ENCODE measurements at regions not wholly inside any gene's neighbourhood (a gene's known extent, or its start where the extent isn't known, plus 50 kb on each side); places are given as distances from the start of the nearest gene placed in this dataset.

- Mint-ChIP-seq H3K4me3 (no peak overlapping the region), H3K36me3 (ENCODE audit: low read depth) (no peaks in the 10 kb centered on the region), H3K27me3 (ENCODE audit: insufficient read depth) (no peaks in the 10 kb centered on the region), H3K27ac (no peak overlapping the region), H3K4me1 (ENCODE audit: low read depth) (no peaks in the 10 kb centered on the region), H3K9me3 (peaks cover 30% of the 10 kb centered on the region)
- TF ChIP-seq CTCF (IDR thresholded peaks at IDR 0.05), result no peak
- no peak for DNase-seq
Observed at GRCh38 chr1:5742032-5742431, 250.2 kb downstream of the NPHP4 start.

GRCh38 chr1:5740865-5741860 is 251.1 kb downstream of the NPHP4 start:
- Mint-ChIP-seq H3K4me1 (ENCODE audit: low read depth) (no peaks in the 10 kb centered on the region), H3K27me3 (ENCODE audit: insufficient read depth) (no peaks in the 10 kb centered on the region), H3K27ac (no peak overlapping the region)

GRCh38 chr1:5740450-5740849 is 251.8 kb downstream of the NPHP4 start:
- Mint-ChIP-seq H3K36me3 (ENCODE audit: low read depth) (no peaks in the 10 kb centered on the region; the same call in none of the 2 replicates), H3K27ac (no peak overlapping the region), H3K9me3 (peaks cover 39% of the 10 kb centered on the region), H3K4me1 (ENCODE audit: low read depth) (no peaks in the 10 kb centered on the region), H3K27me3 (ENCODE audit: insufficient read depth) (no peaks in the 10 kb centered on the region), H3K4me3 (no peak overlapping the region)
- no peak for TF ChIP-seq CTCF (IDR thresholded peaks at IDR 0.05)
- no peak for DNase-seq

More at GRCh38 chr1:5740865-5741860, 251.1 kb downstream of the NPHP4 start:
- Mint-ChIP-seq H3K9me3 (peaks cover 34% of the 10 kb centered on the region), H3K36me3 (ENCODE audit: low read depth) (no peaks in the 10 kb centered on the region; the same call in none of the 2 replicates), H3K4me3 (no peak overlapping the region)
- no peak for TF ChIP-seq CTCF (IDR thresholded peaks at IDR 0.05)
- DNase-seq, result no peak

GRCh38 chr1:5739561-5740078 is 252.6 kb downstream of the NPHP4 start:
- no peaks in the 10 kb centered on the region for H3K4me1 Mint-ChIP-seq (ENCODE audit: low read depth)
- no peak for TF ChIP-seq CTCF (IDR thresholded peaks at IDR 0.05)
- no peak for DNase-seq
- no peak overlapping the region for H3K27ac Mint-ChIP-seq
- H3K4me3 Mint-ChIP-seq, result no peak overlapping the region
- no peaks in the 10 kb centered on the region for H3K27me3 Mint-ChIP-seq (ENCODE audit: insufficient read depth)
- peaks cover 34% of the 10 kb centered on the region for H3K9me3 Mint-ChIP-seq
- no peaks in the 10 kb centered on the region; the same call in none of the 2 replicates for H3K36me3 Mint-ChIP-seq (ENCODE audit: low read depth)

- no peaks in the 10 kb centered on the region for H3K4me1 Mint-ChIP-seq (ENCODE audit: low read depth)
- DNase-seq, result no peak
- no peak overlapping the region for H3K27ac Mint-ChIP-seq
- no peak for TF ChIP-seq CTCF (IDR thresholded peaks at IDR 0.05)
- no peaks in the 10 kb centered on the region; the same call in none of the 2 replicates for H3K36me3 Mint-ChIP-seq (ENCODE audit: low read depth)
- no peaks in the 10 kb centered on the region for H3K27me3 Mint-ChIP-seq (ENCODE audit: insufficient read depth)
- no peak overlapping the region for H3K4me3 Mint-ChIP-seq
- peaks cover 34% of the 10 kb centered on the region for H3K9me3 Mint-ChIP-seq
Observed at GRCh38 chr1:5738911-5739462, 253.2 kb downstream of the NPHP4 start.
